ENCODE measurements at regions not wholly inside any gene's neighbourhood (a gene's known extent, or its start where the extent isn't known, plus 50 kb on each side); places are given as distances from the start of the nearest gene placed in this dataset.

- Mint-ChIP-seq H3K36me3 (no peaks in the 10 kb centered on the region), H3K27me3 (no peaks in the 10 kb centered on the region), H3K4me3 (no peak overlapping the region), H3K27ac (no peak overlapping the region), H3K9me3 (no peaks in the 10 kb centered on the region), H3K4me1 (peaks cover 11% of the 10 kb centered on the region)
- POLR2A ChIA-PET, result interaction anchor here (1.0 kb wide), 1 partner anchor 180 kb away, joined by 8 read pairs; no protein-coding TSS in a partner anchor
- peak; percentile 32 for DNase-seq
- peak; percentile 89 for ATAC-seq (ENCODE audit: low read depth)
Observed at GRCh38 chr13:33723772-33724435, 94.0 kb upstream of the RFC3 start.

- Mint-ChIP-seq H3K27me3 (no peaks in the 10 kb centered on the region), H3K36me3 (no peaks in the 10 kb centered on the region), H3K4me3 (no peak overlapping the region), H3K9me3 (no peaks in the 10 kb centered on the region), H3K27ac (no peak overlapping the region), H3K4me1 (peaks cover 15% of the 10 kb centered on the region)
- no peak for ATAC-seq (ENCODE audit: low read depth)
- POLR2A ChIA-PET, result no interaction called here
- no peak for DNase-seq
Observed at GRCh38 chr13:33725340-33725739, 92.6 kb upstream of the RFC3 start.

- Mint-ChIP-seq H3K4me1 (peaks cover 12% of the 10 kb centered on the region), H3K27me3 (no peaks in the 10 kb centered on the region), H3K36me3 (no peaks in the 10 kb centered on the region), H3K9me3 (no peaks in the 10 kb centered on the region), H3K4me3 (no peak overlapping the region), H3K27ac (no peak overlapping the region)
- no peak for ATAC-seq (ENCODE audit: low read depth)
- POLR2A ChIA-PET, result no interaction called here
- DNase-seq, result no peak
Observed at GRCh38 chr13:33727297-33728083, 90.5 kb upstream of the RFC3 start.

GRCh38 chr13:33728271-33729037, 89.5 kb upstream of the RFC3 start:
- ATAC-seq (ENCODE audit: low read depth) (no peak), DNase-seq (no peak)
- Mint-ChIP-seq H3K27me3 (no peaks in the 10 kb centered on the region), H3K4me3 (no peak overlapping the region), H3K27ac (no peak overlapping the region), H3K9me3 (no peaks in the 10 kb centered on the region), H3K36me3 (no peaks in the 10 kb centered on the region), H3K4me1 (peaks cover 8% of the 10 kb centered on the region)
- POLR2A ChIA-PET, result no interaction called here

GRCh38 chr13:33730147-33730546, 87.8 kb upstream of the RFC3 start:
- POLR2A ChIA-PET, result no interaction called here
- DNase-seq, result no peak
- Mint-ChIP-seq H3K27ac (peak overlapping the region; percentile 4), H3K27me3 (peaks cover 2% of the 10 kb centered on the region), H3K4me1 (peaks cover 6% of the 10 kb centered on the region), H3K4me3 (no peak overlapping the region), H3K9me3 (no peaks in the 10 kb centered on the region), H3K36me3 (no peaks in the 10 kb centered on the region)
- no peak for ATAC-seq (ENCODE audit: low read depth)

GRCh38 chr13:33730619-33731018, 87.3 kb upstream of the RFC3 start:
- Mint-ChIP-seq H3K27ac (no peak overlapping the region), H3K27me3 (peaks cover 2% of the 10 kb centered on the region), H3K4me1 (peaks cover 6% of the 10 kb centered on the region), H3K4me3 (no peak overlapping the region), H3K36me3 (no peaks in the 10 kb centered on the region), H3K9me3 (no peaks in the 10 kb centered on the region)
- ATAC-seq (ENCODE audit: low read depth) (no peak), DNase-seq (no peak)
- POLR2A ChIA-PET, result no interaction called here

- Mint-ChIP-seq H3K27ac (no peak overlapping the region), H3K4me1 (no peaks in the 10 kb centered on the region), H3K4me3 (no peak overlapping the region), H3K9me3 (peaks cover 3% of the 10 kb centered on the region), H3K36me3 (no peaks in the 10 kb centered on the region), H3K27me3 (peaks cover 4% of the 10 kb centered on the region)
- no peak for ATAC-seq (ENCODE audit: low read depth)
- DNase-seq, result no peak
- POLR2A ChIA-PET, result no interaction called here
Observed at GRCh38 chr13:33735276-33735675, 82.7 kb upstream of the RFC3 start.

DNA sequence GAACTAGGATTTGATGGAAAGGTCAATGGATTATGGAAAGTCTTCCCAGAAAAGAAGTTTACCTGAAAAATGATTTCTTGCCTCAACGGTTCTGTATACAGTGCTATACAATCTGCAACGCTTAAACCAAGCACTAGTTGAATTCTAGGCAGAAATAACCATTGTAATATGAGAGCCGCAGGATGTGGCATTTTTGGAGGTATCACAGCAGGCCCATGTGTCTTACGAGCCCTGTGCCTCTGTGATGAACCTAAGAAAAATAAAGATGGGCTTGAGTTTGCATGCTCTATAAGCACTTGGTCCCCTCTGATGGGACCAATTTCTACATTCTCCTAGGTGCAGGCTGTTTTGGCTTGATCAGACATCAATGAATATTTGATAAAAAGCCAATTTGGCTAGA, 78.7 kb upstream of the RFC3 start:
- ATAC-seq (ENCODE audit: low read depth) (no peak), DNase-seq (no peak)
- Mint-ChIP-seq H3K4me1 (peaks cover 8% of the 10 kb centered on the region), H3K4me3 (no peak overlapping the region), H3K27ac (no peak overlapping the region), H3K9me3 (peaks cover 7% of the 10 kb centered on the region), H3K27me3 (peaks cover 4% of the 10 kb centered on the region), H3K36me3 (no peaks in the 10 kb centered on the region)
- POLR2A ChIA-PET, result no interaction called here

- Mint-ChIP-seq H3K27me3 (peaks cover 1% of the 10 kb centered on the region), H3K27ac (no peak overlapping the region), H3K4me3 (no peak overlapping the region), H3K9me3 (peaks cover 7% of the 10 kb centered on the region), H3K36me3 (no peaks in the 10 kb centered on the region), H3K4me1 (peaks cover 15% of the 10 kb centered on the region)
- no peak for ATAC-seq (ENCODE audit: low read depth)
- DNase-seq, result no peak
- POLR2A ChIA-PET, result interaction anchor here (0.6 kb wide), 1 partner anchor 955 kb away, joined by 5 read pairs; no protein-coding TSS in a partner anchor
Observed at GRCh38 chr13:33740134-33740538, 77.8 kb upstream of the RFC3 start.

DNA sequence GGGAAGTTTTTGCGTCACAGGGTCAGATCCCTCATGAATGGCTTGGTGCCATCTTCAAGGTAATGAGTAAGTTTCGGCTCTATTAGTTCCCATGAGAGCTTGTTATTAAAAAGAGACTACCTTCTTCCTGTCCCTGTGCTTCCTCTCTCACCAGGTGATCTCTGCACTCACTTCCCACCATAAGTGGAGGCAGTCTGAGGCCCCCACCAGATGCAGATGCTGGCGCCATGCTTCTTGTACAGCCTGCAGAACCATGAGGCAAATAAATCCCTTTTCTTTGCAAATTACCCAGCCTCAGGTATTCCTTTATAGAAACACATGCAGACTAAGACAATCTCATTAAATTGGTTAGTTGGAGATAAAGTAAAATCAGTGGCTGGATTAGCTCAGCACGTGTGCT, 75.6 kb upstream of the RFC3 start:
- no peak for DNase-seq
- ATAC-seq (ENCODE audit: low read depth), result no peak
- H3K9me3 Mint-ChIP-seq, result peaks cover 3% of the 10 kb centered on the region
- POLR2A ChIA-PET, result no interaction called here
- peaks cover 1% of the 10 kb centered on the region for H3K27me3 Mint-ChIP-seq
- H3K4me1 Mint-ChIP-seq, result peaks cover 15% of the 10 kb centered on the region
- H3K27ac Mint-ChIP-seq, result no peak overlapping the region
- no peak overlapping the region for H3K4me3 Mint-ChIP-seq
- H3K36me3 Mint-ChIP-seq, result no peaks in the 10 kb centered on the region

DNA sequence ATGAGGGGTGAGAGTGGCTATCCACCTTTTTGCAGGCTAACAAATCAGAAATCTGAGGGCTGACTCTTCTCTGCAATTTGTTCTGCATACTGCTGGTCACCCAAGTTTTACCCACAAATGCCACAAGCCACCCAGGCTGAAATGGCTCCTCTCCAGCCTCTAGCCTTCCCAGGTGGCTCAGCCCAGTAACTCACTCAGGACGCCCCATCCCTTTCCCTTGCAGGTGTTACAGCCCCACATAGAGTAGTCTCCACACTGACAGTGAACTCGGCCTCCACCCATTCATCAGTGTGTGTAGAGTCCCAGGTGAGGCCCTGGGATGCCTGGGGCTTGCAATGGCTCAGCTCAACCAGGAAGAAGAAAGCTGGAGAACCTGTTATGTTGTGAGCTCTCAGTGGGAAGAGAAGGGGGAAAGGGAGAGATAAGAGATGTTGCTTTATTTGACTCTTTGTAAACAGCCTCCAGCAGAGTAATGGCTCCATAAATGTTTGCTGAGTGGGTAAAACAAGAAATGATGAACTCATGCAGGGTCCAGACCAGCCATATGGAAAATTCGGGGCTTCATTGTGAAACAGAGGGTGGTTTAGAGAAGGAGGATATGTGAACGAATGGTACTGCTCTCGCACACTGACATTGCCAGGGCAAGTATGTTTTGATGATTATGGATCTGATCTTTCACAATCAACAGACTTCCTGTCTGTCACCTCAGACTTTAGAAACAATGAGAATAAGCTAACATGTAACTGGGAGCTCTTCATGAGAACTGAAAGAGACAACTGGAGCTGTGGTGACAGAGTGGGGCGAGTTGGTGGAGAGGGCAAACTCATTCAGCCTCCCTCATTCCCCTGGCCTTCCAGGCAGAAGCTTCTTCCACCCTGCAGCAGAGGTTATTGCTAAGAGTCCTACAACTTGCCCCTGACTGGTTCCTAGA, 74.2 kb upstream of the RFC3 start:
- Mint-ChIP-seq H3K27ac (peak overlapping the region; percentile 10), H3K4me1 (peaks cover 15% of the 10 kb centered on the region), H3K36me3 (no peaks in the 10 kb centered on the region), H3K9me3 (peaks cover 3% of the 10 kb centered on the region), H3K4me3 (no peak overlapping the region), H3K27me3 (no peaks in the 10 kb centered on the region)
- ATAC-seq (ENCODE audit: low read depth), result peak; percentile 65
- no peak for DNase-seq
- POLR2A ChIA-PET, result no interaction called here

- POLR2A ChIA-PET, result no interaction called here
- peaks cover 15% of the 10 kb centered on the region for H3K4me1 Mint-ChIP-seq
- no peaks in the 10 kb centered on the region for H3K27me3 Mint-ChIP-seq
- no peak overlapping the region for H3K4me3 Mint-ChIP-seq
- DNase-seq (no peak), ATAC-seq (ENCODE audit: low read depth) (no peak)
- no peak overlapping the region for H3K27ac Mint-ChIP-seq
- peaks cover 3% of the 10 kb centered on the region for H3K9me3 Mint-ChIP-seq
- no peaks in the 10 kb centered on the region for H3K36me3 Mint-ChIP-seq
Observed at GRCh38 chr13:33744589-33745369, 73.2 kb upstream of the RFC3 start.
